ENCODE measurements at regions not wholly inside any gene's neighbourhood (a gene's known extent, or its start where the extent isn't known, plus 50 kb on each side); places are given as distances from the start of the nearest gene placed in this dataset.

- no peak for TF ChIP-seq CTCF (IDR thresholded peaks at IDR 0.05)
- TF ChIP-seq POLR2A (IDR thresholded peaks at IDR 0.05): no peak
Observed at GRCh38 chr14:92253381-92253894, 69.5 kb upstream of the SLC24A4 start.
